ENCODE measurements at regions not wholly inside any gene's neighbourhood (a gene's known extent, or its start where the extent isn't known, plus 50 kb on each side); places are given as distances from the start of the nearest gene placed in this dataset.

DNA sequence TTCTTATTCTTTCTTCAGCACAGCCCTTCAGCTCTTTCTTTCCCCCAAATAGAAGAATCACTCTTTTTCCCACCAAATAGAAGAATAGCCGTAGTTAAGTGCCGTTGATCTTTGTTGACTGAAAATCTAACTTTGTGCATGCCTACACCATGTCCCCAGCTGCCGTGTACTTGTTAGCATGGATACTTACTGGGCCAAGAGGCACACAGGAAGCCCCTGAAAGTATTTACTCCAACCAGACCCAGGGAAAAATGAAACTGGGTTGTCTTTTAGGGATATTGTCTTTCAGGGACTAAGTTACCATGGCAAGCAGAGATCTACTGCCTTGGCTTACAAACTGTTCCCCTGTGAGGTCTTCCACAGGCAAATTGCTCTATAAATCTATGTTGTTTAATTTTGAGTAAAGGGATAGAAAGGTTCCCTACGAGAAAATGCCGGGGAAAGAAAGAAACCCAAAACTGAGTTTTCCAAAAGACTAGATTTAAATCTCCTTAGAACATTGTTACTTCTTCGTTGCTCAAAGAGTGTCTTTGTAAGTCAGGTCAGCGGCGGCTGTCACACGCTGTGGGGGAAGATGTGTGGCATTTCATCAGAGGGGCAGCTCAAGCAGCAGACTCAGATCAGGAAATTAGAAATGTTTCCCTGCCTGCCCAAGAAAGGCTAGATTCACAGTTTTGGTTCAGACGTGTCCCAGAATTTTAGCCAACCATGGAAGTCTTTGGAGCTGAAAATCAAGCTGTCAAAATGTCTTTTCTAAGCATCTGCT, 152.7 kb upstream of the PRNP start:
- no peak overlapping the region for H3K9ac ChIP-seq (ENCODE audit: low read depth, low read length)
- H3K9me3 ChIP-seq (ENCODE audit: control insufficient read depth, insufficient read depth, low read length), result no peaks in the 10 kb centered on the region
- no peaks in the 10 kb centered on the region for H3K4me1 ChIP-seq (ENCODE audit: insufficient read depth, low read length)
- no peaks in the 10 kb centered on the region for H3K36me3 ChIP-seq (ENCODE audit: insufficient read depth, low read length)

DNA sequence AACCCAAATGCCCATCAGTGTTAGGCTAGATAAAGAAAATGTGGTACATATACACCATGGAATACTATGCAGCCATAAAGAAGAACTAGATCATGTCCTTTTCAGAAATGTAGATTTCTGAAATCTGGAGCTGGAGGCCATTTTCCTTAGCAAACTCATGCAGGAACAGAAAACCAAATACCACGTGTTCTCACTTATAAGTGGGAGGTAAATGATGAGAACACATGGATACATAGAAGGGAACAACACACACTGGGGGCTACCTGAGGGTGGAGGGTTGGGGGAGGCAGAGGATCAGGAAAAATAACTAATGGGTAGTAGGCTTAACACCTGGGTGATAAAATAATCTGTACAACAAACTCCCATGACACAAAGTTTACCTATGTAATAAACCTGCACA, 153.5 kb upstream of the PRNP start:
- Histone ChIP-seq H3K36me3 (ENCODE audit: insufficient read depth, low read length) (no peaks in the 10 kb centered on the region), H3K4me1 (ENCODE audit: insufficient read depth, low read length) (no peaks in the 10 kb centered on the region), H3K9ac (ENCODE audit: low read depth, low read length) (no peak overlapping the region), H3K9me3 (ENCODE audit: control insufficient read depth, insufficient read depth, low read length) (no peaks in the 10 kb centered on the region)

DNA sequence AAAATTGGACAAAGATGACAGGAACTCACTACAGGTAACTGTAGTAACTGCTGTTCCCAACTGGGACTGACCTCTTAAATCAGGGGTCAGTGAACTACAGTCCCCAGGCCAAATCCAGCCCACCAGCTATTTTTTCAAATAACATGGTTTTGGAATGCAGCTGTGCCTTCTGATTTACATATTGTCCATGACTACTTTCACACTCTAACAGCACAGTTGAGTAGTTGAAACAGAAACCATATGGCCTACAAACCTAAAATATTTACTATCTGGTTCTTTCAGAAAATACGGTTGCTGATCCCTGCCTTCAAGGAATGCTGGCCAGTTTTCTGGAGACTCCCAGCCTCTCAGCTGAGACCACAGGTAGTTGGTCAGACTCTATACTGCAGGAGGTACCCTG, 161.5 kb upstream of the PRNP start:
- Histone ChIP-seq H3K4me1 (ENCODE audit: insufficient read depth, low read length) (no peaks in the 10 kb centered on the region), H3K36me3 (ENCODE audit: insufficient read depth, low read length) (no peaks in the 10 kb centered on the region), H3K9me3 (ENCODE audit: control insufficient read depth, insufficient read depth, low read length) (no peaks in the 10 kb centered on the region), H3K9ac (ENCODE audit: low read depth, low read length) (no peak overlapping the region)

DNA sequence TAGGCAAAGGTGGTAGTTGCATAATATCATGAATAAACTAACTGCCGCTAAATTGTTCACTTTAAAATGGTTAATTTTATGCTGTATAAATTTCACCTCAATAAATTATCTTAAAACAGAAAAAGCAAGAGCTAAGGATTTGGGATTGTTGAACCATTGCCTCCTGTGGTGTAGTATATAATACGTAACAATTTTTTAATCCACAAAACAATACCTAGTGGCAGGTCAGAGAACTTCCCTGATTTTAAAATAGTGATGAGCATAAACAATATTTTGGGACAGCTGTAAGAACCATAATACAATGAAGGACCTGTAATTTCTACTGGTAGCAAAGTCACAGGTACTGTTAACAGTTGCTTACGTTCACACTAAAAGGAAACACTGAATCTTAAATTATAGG, 161.9 kb upstream of the PRNP start:
- Histone ChIP-seq H3K36me3 (ENCODE audit: insufficient read depth, low read length) (no peaks in the 10 kb centered on the region), H3K4me1 (ENCODE audit: insufficient read depth, low read length) (no peaks in the 10 kb centered on the region), H3K9ac (ENCODE audit: low read depth, low read length) (no peak overlapping the region), H3K9me3 (ENCODE audit: control insufficient read depth, insufficient read depth, low read length) (no peaks in the 10 kb centered on the region)

DNA sequence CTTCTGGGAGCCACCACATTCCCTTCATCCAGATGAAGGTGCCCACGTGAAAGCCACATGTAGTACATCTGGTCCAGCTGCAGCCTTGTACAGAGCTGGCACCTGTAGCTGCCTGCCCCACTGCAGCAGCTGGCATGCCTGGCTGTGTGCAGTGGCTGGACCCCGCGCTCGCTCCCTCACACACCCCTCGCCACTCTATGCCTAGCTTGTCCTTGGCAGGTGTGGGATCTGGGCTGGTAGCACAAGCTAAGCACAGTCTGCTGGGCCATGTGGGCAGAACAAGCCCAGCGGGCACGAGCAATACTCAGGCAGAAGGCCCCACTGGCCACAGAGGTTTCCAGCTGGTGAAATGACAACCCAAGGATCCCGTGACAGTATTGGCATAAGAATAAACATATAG, 163.9 kb upstream of the PRNP start:
- H3K9me3 ChIP-seq (ENCODE audit: control insufficient read depth, insufficient read depth, low read length), result no peaks in the 10 kb centered on the region
- no peaks in the 10 kb centered on the region for H3K4me1 ChIP-seq (ENCODE audit: insufficient read depth, low read length)
- no peak overlapping the region for H3K9ac ChIP-seq (ENCODE audit: low read depth, low read length)
- H3K36me3 ChIP-seq (ENCODE audit: insufficient read depth, low read length), result no peaks in the 10 kb centered on the region

DNA sequence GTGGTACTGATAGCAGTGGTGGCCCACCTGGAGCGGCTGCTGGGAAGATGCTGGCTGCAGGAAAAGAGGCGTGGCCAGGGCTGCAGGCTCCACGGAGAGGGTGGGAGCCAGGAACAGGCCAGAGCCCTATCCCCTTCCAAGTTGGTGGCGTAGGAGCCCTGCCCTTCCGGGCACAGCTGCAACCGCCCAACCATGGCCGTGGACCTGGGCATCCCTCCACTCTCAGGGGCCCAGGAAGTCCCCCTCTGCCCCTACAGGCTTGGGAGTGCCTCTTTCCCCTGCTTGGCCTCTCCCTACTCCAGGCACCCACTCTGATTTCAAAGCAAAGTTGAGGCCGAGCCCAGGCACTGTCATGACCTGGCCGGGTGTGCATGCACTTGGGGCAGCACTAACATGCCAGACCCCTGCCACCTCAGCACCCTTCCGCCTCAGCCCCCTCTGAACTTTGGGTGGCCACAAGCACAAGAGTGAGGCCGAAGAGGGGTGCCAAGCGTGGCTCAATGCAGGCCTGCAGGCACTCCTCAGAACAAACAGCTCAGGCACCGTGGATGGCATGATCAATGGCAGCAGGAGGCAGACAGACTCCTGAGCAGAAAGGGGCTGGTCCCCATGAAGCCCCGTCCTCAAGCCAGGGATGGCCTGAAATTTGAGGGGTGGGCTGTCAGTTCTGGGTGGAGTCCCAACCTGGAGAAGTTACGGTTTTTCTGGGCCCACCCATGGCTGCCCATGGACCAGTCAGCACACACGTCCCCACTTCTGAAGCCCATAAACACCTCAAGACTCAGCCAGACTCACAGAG, 164.9 kb upstream of the PRNP start:
- no peak overlapping the region for H3K9ac ChIP-seq (ENCODE audit: low read depth, low read length)
- H3K4me1 ChIP-seq (ENCODE audit: insufficient read depth, low read length), result no peaks in the 10 kb centered on the region
- H3K9me3 ChIP-seq (ENCODE audit: control insufficient read depth, insufficient read depth, low read length), result no peaks in the 10 kb centered on the region
- no peaks in the 10 kb centered on the region for H3K36me3 ChIP-seq (ENCODE audit: insufficient read depth, low read length)

DNA sequence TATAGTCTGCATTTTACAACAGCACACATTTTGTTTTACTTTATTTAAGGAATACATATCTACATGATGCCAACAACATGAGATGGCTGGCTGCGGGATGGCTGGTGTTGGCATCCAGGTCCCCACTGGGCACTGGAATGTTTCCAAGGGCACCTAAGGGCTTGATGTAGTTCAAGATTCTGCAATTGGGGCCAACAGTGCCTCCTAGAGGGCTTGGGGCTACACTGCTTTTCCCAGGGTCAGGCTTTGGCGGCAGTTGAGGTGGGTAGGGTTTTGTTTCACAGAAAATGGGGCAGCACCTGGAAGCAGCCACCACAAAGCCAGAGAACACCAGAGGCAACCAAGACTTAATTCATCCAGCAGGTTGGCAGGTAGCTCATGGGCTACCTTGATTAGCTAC, 166.7 kb upstream of the PRNP start:
- H3K36me3 ChIP-seq (ENCODE audit: insufficient read depth, low read length), result no peaks in the 10 kb centered on the region

DNA sequence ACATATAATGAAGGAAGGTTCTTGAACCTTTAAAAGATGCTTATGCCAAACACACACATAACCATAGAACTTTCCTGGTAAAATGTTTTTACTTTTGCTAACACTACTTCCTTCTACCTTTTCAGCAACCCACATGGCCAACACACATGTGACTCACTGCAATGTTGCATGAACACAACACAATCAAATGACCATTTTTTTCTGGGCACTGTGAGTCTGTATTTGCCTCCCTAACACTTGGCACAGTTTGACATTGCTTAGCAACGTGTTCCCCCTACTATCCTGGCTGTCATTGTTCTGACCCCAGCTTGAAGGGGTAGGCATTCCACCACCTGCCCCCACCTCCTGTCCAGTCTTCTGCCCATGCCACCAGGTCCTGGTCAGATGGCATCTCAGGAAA, 169.4 kb upstream of the PRNP start:
- H3K36me3 ChIP-seq (ENCODE audit: insufficient read depth, low read length), result no peaks in the 10 kb centered on the region
- peaks cover 3% of the 10 kb centered on the region; the same call in 1 of the 2 replicates for H3K4me1 ChIP-seq (ENCODE audit: insufficient read depth, low read length)
- H3K9ac ChIP-seq (ENCODE audit: low read depth, low read length), result no peak overlapping the region
- no peaks in the 10 kb centered on the region for H3K9me3 ChIP-seq (ENCODE audit: control insufficient read depth, insufficient read depth, low read length)

More for the DNA sequence above, 166.7 kb upstream of the PRNP start:
- Histone ChIP-seq H3K4me1 (ENCODE audit: insufficient read depth, low read length) (no peaks in the 10 kb centered on the region), H3K9ac (ENCODE audit: low read depth, low read length) (no peak overlapping the region), H3K9me3 (ENCODE audit: control insufficient read depth, insufficient read depth, low read length) (no peaks in the 10 kb centered on the region)

DNA sequence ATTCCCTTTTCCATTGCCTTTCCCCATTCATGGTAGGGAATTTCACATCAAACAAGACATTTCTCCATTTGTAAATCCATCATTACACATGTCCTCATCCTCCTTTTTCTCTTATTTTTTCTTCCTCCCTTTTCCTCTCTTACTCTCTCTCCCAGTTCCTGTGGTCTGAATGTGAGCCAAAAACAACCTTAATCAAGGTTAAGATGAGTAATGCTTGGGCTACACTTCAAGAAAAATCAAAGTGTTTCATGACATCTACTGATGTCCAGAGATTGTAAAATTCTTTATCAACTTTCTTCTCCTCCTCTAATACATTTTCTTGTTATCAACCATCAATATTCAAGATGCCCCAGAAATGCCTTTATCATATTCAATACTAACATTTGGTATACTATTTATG, 172.5 kb upstream of the PRNP start:
- Histone ChIP-seq H3K9ac (ENCODE audit: low read depth, low read length) (no peak overlapping the region), H3K4me1 (ENCODE audit: insufficient read depth, low read length) (peaks cover 4% of the 10 kb centered on the region), H3K9me3 (ENCODE audit: control insufficient read depth, insufficient read depth, low read length) (no peaks in the 10 kb centered on the region), H3K36me3 (ENCODE audit: insufficient read depth, low read length) (no peaks in the 10 kb centered on the region)

DNA sequence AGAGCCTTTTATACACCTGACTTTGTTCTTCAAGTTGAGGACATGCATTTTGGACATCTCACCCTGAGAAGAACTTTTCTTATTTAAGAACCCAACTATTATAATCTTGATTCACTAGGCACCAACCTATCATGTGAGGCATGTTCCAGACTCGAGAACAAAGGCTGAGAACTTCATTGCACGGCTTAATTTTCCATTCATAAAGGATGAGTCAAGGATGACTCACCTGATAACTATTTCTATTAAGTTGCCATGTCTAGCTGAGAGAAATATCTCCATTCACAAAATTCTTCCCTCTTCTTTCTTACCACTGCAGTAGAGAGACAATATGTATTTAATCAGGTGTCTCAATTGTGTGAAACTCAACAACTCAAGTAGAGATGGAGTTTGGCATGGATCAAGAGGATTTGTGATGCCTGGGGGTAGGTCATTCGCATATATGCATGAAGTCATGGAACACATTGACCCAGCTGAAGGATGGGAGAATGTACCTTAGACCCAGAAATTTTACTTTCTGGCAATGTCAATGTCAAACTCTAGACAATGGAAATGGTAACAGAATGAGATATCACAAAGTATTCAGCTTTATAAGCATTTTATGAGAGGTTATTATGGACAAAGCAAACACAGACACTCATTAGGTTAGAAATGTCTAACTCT, 173.2 kb upstream of the PRNP start:
- no peaks in the 10 kb centered on the region for H3K9me3 ChIP-seq (ENCODE audit: control insufficient read depth, insufficient read depth, low read length)
- no peaks in the 10 kb centered on the region for H3K36me3 ChIP-seq (ENCODE audit: insufficient read depth, low read length)
- H3K9ac ChIP-seq (ENCODE audit: low read depth, low read length), result no peak overlapping the region
- H3K4me1 ChIP-seq (ENCODE audit: insufficient read depth, low read length), result peaks cover 11% of the 10 kb centered on the region

DNA sequence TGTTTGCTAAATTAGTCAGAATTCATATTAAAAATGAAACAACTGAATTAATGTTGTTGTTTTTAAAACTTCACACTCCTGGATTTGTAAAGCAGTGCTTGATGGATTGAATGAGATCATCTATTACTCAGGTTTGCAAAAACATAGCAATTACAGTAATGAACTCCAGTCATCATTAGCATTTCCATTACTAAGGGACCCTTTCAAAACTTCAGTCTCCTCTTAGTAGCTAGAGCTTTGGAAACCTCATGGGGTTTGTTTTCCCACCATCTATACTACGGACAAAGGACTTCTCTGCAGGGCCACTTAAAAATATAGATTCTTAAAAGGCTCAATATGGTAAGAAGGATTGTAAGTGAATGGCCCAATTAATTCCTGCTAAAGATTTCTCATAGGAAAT, 174.5 kb upstream of the PRNP start:
- peaks cover 21% of the 10 kb centered on the region for H3K4me1 ChIP-seq (ENCODE audit: insufficient read depth, low read length)

DNA sequence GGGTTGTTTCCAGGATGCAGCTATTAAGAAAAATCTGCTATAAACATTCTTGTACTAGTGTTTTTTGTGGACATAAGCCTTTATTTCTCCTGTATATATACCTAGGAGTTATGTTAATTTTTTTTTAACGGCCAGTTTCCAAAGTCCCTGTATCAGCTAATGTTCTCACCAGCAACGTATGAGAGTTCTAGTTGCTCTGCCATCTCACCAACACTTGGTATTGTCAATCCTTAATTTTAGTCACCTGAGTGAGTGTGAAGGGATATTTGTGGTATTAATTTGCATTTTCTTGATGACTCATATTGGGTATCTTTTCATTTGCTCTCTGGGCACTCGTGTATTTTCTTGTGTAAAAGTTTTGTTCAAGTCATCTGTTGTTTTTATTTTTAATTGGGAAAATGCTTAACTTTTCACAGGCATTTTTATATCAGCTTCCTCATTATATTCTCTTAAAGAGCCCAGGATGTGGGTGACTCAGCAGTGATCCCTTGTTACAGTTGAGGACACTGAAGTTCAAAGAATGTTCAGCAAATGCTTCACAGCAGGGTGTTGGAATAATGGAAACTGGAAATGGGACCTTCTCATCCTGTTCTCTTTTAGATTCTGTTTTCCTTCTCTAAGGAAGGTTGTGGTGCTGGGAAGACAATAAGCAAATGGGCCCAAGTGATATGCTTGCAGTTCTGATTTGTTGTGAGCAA, 176.3 kb upstream of the PRNP start:
- Histone ChIP-seq H3K9ac (ENCODE audit: low read depth, low read length) (no peak overlapping the region), H3K36me3 (ENCODE audit: insufficient read depth, low read length) (no peaks in the 10 kb centered on the region), H3K4me1 (ENCODE audit: insufficient read depth, low read length) (peaks cover 21% of the 10 kb centered on the region), H3K9me3 (ENCODE audit: control insufficient read depth, insufficient read depth, low read length) (no peaks in the 10 kb centered on the region)

More for the DNA sequence above, 174.5 kb upstream of the PRNP start:
- Histone ChIP-seq H3K9ac (ENCODE audit: low read depth, low read length) (no peak overlapping the region), H3K9me3 (ENCODE audit: control insufficient read depth, insufficient read depth, low read length) (no peaks in the 10 kb centered on the region), H3K36me3 (ENCODE audit: insufficient read depth, low read length) (no peaks in the 10 kb centered on the region)

DNA sequence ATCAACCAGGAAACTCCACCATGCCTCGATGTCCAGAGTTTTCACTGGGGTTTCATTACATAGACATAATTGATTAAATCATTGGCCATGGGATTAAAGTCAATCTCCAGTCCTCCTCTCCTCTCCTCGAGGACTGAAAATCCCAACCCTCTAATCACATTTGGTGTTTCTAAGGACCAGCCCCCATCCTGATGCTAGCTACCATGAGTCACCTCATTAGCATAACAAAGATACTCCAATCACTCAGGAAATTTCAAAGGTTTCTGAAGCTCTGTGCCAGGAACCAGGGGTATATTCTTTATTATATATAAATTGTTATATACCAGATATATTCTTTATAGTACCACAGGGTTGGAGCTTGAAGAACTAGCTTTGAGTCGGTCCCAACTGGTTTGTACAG, 177.5 kb upstream of the PRNP start:
- no peaks in the 10 kb centered on the region for H3K36me3 ChIP-seq (ENCODE audit: insufficient read depth, low read length)
- H3K9me3 ChIP-seq (ENCODE audit: control insufficient read depth, insufficient read depth, low read length), result no peaks in the 10 kb centered on the region
- peaks cover 21% of the 10 kb centered on the region for H3K4me1 ChIP-seq (ENCODE audit: insufficient read depth, low read length)
- no peak overlapping the region for H3K9ac ChIP-seq (ENCODE audit: low read depth, low read length)

DNA sequence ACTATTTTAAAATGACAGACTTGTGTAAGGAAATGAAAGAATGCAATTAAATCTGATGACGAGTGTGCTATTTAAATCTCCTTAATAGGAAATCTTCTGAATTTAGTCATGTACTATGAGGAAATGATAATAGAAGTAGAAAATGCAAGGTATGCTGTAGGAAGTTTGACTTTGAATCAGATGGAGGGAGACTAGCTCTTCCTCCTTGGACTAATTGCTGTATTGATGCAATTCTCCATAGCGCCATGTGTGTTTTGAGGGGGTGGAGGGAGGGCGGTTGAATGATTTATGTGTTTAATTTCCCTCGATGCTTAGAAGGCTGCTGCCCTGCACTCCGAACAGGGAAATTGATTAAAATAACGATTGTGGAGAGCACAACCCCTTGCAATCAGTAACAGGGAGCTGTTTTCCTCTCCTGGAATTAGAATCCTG, 179.0 kb upstream of the PRNP start:
- peaks cover 18% of the 10 kb centered on the region for H3K4me1 ChIP-seq (ENCODE audit: insufficient read depth, low read length)

More for the DNA sequence above, 179.0 kb upstream of the PRNP start:
- no peaks in the 10 kb centered on the region; the same call in 1 of the 2 replicates for H3K9me3 ChIP-seq (ENCODE audit: control insufficient read depth, insufficient read depth, low read length)
- no peak overlapping the region for H3K9ac ChIP-seq (ENCODE audit: low read depth, low read length)
- no peaks in the 10 kb centered on the region for H3K36me3 ChIP-seq (ENCODE audit: insufficient read depth, low read length)
